MCF 10A (cell line): ENCODE measurements at regions not wholly inside any gene's neighbourhood (a gene's known extent, or its start where the extent isn't known, plus 50 kb on each side); places are given as distances from the start of the nearest gene placed in this dataset.

ENCODE experiments used
- BruUV-seq: library from RNA; stranded (reverse); fragments of 400-500 nt; replicated peaks from 2 replicates; lab custom pipeline; 2021; lab: Mats Ljungman, UMichigan
- CTCF ChIA-PET: fragments of 300-600 bp; sonication (Branson Sonifier 250); formaldehyde crosslinking; extraction: SDS; loops from one replicate; lab custom pipeline; 2021; ENCODE audit warnings: antibody characterized with exemption, inconsistent platforms; lab: Yijun Ruan, JAX
- POLR2A ChIA-PET: fragments of 300-600, 350-650 bp; sonication (Branson Sonifier 250); formaldehyde crosslinking; extraction: SDS; loops from one replicate; lab custom pipeline; 2020; ENCODE audit warnings: antibody characterized with exemption, inconsistent platforms; lab: Yijun Ruan, JAX
- DNase-seq: peaks from one replicate; pipeline ENCODE4 v3.0.0-alpha.2; 2018; ENCODE audit not compliant: unreplicated experiment
- H3K27ac Mint-ChIP-seq: one replicate; pipeline ENCODE4 v1.8.0; 2022; ENCODE audit warnings: mild to moderate bottlenecking, low read depth, mixed read lengths; ENCODE audit not compliant: unreplicated experiment
- H3K27me3 Mint-ChIP-seq: one replicate; pipeline ENCODE4 v1.8.0; 2022; ENCODE audit warnings: mixed read lengths; ENCODE audit not compliant: insufficient read depth, unreplicated experiment
- H3K36me3 Mint-ChIP-seq: one replicate; pipeline ENCODE4 v1.8.0; 2022; ENCODE audit warnings: mild to moderate bottlenecking, moderate library complexity, mixed read lengths; ENCODE audit not compliant: insufficient read depth, unreplicated experiment
- H3K4me1 Mint-ChIP-seq: one replicate; pipeline ENCODE4 v1.8.0; 2022; ENCODE audit warnings: mixed read lengths; ENCODE audit not compliant: insufficient read depth, unreplicated experiment
- H3K4me3 Mint-ChIP-seq: one replicate; pipeline ENCODE4 v1.8.0; 2022; ENCODE audit warnings: mild to moderate bottlenecking, moderate library complexity, mixed read lengths; ENCODE audit not compliant: unreplicated experiment
- H3K9me3 Mint-ChIP-seq: one replicate; pipeline ENCODE4 v1.8.0; 2022; ENCODE audit warnings: mixed read lengths; ENCODE audit not compliant: unreplicated experiment
- intact Hi-C: fragments of 100-400 bp; cut with micrococcal nuclease; formaldehyde crosslinking; loops from 2 replicates; pipeline ENCODE4 v1.14.1; 2022
- TF ChIP-seq, protein P1 (sequence below): fragments of 200-600 bp; IDR thresholded peaks from one replicate; pipeline ENCODE4 v1.8.0; 2022; ENCODE audit warnings: antibody characterized with exemption, mild to moderate bottlenecking; ENCODE audit not compliant: unreplicated experiment

DNA sequence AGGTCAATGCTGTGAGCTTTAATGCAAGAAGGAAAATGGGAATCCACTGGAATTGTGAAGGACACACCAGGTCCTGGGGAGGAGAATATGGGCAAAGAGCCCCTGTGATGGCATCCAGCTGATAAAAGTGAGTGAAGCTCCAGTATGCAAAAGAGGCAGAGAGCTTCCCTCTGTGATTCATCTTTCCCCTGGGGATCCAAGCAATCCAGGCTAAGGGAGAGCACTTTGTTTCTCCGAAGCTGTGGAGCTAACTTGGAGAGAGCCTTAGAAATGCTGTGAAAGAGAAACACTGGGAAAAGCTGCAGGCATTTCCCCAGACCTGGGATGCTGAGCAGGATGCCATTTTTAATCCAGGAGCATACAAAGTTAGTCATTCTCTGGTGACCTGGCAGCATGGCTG is 489.5 kb downstream of the SH2D4B start:
- H3K9me3 Mint-ChIP-seq = peaks cover 6% of the 10 kb centered on the region
- H3K27me3 Mint-ChIP-seq = peaks cover 23% of the 10 kb centered on the region
- H3K4me1 Mint-ChIP-seq = peaks cover 4% of the 10 kb centered on the region
- H3K4me3 Mint-ChIP-seq = no peak overlapping the region
- no TSS peak for BruUV-seq
- ChIA-PET POLR2A (interaction anchor here (0.6 to 0.7 kb wide), 2 partner anchors 152 to 315 kb away, joined by 3 to 5 read pairs; no protein-coding TSS in a partner anchor), CTCF (interaction anchor here (1.1 kb wide), 1 partner anchor 8 kb away, joined by 6 read pairs; no protein-coding TSS in a partner anchor)
- H3K27ac Mint-ChIP-seq = no peak overlapping the region
- TF ChIP-seq, protein P1, sequence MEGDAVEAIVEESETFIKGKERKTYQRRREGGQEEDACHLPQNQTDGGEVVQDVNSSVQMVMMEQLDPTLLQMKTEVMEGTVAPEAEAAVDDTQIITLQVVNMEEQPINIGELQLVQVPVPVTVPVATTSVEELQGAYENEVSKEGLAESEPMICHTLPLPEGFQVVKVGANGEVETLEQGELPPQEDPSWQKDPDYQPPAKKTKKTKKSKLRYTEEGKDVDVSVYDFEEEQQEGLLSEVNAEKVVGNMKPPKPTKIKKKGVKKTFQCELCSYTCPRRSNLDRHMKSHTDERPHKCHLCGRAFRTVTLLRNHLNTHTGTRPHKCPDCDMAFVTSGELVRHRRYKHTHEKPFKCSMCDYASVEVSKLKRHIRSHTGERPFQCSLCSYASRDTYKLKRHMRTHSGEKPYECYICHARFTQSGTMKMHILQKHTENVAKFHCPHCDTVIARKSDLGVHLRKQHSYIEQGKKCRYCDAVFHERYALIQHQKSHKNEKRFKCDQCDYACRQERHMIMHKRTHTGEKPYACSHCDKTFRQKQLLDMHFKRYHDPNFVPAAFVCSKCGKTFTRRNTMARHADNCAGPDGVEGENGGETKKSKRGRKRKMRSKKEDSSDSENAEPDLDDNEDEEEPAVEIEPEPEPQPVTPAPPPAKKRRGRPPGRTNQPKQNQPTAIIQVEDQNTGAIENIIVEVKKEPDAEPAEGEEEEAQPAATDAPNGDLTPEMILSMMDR = no peak
- no peak for DNase-seq
- intact Hi-C loops = no loop called here
- H3K36me3 Mint-ChIP-seq = no peaks in the 10 kb centered on the region

DNA sequence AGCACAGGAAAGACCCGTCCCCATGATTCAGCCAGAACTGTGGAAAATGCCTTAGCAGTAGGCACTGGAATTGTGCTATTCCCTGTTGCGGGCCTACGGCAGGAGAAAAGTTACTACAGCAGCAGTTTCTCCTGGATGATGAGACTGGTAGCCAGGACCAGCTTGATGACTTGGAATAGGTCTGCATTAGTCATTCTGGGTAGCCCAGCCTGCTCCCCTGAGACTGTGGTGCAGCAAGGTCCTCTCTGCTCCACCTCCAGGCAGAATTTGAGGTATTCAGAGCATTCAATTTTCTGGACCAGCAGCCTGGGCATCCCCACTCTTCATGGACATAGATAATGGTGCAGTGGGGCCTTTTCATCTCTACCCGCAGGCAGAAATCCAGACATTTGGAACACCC is 490.0 kb downstream of the SH2D4B start:
- TF ChIP-seq, protein P1 = no peak
- Mint-ChIP-seq H3K27me3 (peaks cover 23% of the 10 kb centered on the region), H3K9me3 (peaks cover 6% of the 10 kb centered on the region), H3K36me3 (no peaks in the 10 kb centered on the region), H3K4me3 (no peak overlapping the region), H3K4me1 (peaks cover 4% of the 10 kb centered on the region), H3K27ac (no peak overlapping the region)
- ChIA-PET CTCF (interaction anchor here (1.1 kb wide), 1 partner anchor 9 kb away, joined by 6 read pairs; no protein-coding TSS in a partner anchor), POLR2A (no interaction called here)
- no TSS peak for BruUV-seq
- intact Hi-C loops = no loop called here
- no peak for DNase-seq

DNA sequence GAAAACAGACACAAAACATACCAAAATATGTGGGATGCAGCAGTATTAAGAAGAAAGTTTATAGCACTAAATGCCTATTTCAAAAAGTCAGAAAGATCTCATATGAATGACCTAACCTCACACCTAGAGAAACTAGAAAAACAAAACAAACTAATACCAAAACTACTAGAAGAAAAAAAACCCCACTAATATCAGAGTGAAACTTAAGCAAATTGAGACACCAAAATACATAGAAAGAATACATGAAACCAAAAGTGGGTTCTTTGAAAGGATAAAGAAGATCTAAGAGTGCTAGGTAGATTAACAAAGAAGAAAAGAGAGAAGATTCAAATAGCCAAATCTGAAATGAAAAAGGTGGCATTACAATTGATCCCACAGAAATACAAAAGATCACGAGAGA is 494.1 kb downstream of the SH2D4B start:
- H3K4me3 Mint-ChIP-seq = no peak overlapping the region
- peaks cover 56% of the 10 kb centered on the region for H3K27me3 Mint-ChIP-seq
- POLR2A ChIA-PET = no interaction called here
- CTCF ChIA-PET = no interaction called here
- no TSS peak for BruUV-seq
- no peaks in the 10 kb centered on the region for H3K36me3 Mint-ChIP-seq
- intact Hi-C loops = no loop called here
- TF ChIP-seq, protein P1 = no peak
- peaks cover under 1% of the 10 kb centered on the region for H3K4me1 Mint-ChIP-seq
- H3K9me3 Mint-ChIP-seq = peaks cover 21% of the 10 kb centered on the region
- H3K27ac Mint-ChIP-seq = no peak overlapping the region
- no peak for DNase-seq

DNA sequence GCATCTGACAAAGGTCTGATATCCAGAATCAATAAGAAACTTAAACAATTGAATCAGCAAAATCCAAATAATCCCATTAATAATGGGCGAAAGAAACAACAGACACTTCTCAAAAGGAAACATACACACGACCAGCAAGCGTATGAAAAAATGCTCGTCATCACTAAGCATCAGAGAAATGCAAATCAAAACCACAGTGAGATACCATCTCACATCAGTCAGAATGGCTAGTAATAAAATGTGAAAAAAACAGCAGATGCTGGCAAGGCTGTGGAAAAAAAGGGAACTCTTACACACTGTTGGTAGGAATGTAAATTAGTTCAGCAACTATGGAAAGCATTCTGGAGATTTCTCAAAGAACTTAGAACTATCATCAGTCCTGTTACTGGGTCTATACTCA is 496.7 kb downstream of the SH2D4B start:
- TF ChIP-seq, protein P1 = no peak
- no peak overlapping the region for H3K27ac Mint-ChIP-seq

More for the DNA sequence above, 496.7 kb downstream of the SH2D4B start:
- POLR2A ChIA-PET = no interaction called here
- intact Hi-C loops = no loop called here
- Mint-ChIP-seq H3K27me3 (peaks cover 80% of the 10 kb centered on the region), H3K4me3 (no peak overlapping the region), H3K9me3 (peaks cover 21% of the 10 kb centered on the region), H3K36me3 (no peaks in the 10 kb centered on the region), H3K4me1 (no peaks in the 10 kb centered on the region)
- DNase-seq = no peak
- no TSS peak for BruUV-seq
- CTCF ChIA-PET = no interaction called here
